T-cell (primary cell): ENCODE measurements at regions not wholly inside any gene's neighbourhood (a gene's known extent, or its start where the extent isn't known, plus 50 kb on each side); places are given as distances from the start of the nearest gene placed in this dataset.

Source experiments
- ATAC-seq, 4 experiments: fragments of 200-7000 bp in 3 of 4; fragments of 150-1000 bp in 1 of 4; cut with Tn5 transposase; replicated peaks in 1 of 4; 1 replicate in 3 of 4; 2 replicates in 1 of 4; pipeline ENCODE4 v1.10.0; 2021; ENCODE audit warnings: moderate library complexity in 3 of 4, mild to moderate bottlenecking in 2 of 4, moderate number of reproducible peaks in 1 of 4
- CTCF ChIA-PET, 2 donors: fragments of 300-600 bp; sonication (Branson Sonifier 250); formaldehyde crosslinking; loops; one replicate each; lab custom pipeline; 2022; ENCODE audit warnings: antibody characterized with exemption in 2 of 2; lab: Charles Lee
- POLR2A ChIA-PET, 2 donors: fragments of 300-600 bp; sonication (Branson Sonifier 250); formaldehyde crosslinking; loops; one replicate each; lab custom pipeline; 2022; ENCODE audit warnings: antibody characterized with exemption in 2 of 2; lab: Charles Lee
- DNase-seq, 35 experiments: peaks; one replicate each; pipeline versions ENCODE4 v3.0.0 to v3.0.0-alpha.2; 2013 to 2023
- H3K27ac ChIP-seq: one replicate; pipeline ENCODE4 v1.5.1; 2013; ENCODE audit warnings: low read length
- H3K27me3 ChIP-seq, 2 experiments: replicated peaks in 1 of 2; 1 replicate in 1 of 2; 2 replicates in 1 of 2; pipeline versions ENCODE4 v1.6.1 to v1.7.0; 2013; ENCODE audit warnings: low read length in 1 of 2, mixed read lengths in 1 of 2; ENCODE audit not compliant: control insufficient read depth in 2 of 2, insufficient read depth in 2 of 2; ENCODE audit errors: extremely low read depth in 1 of 2
- H3K36me3 ChIP-seq, 2 donors: 1 replicate in 1 of 2; 2 replicates in 1 of 2; pipeline versions ENCODE4 v1.6.1 to v1.7.0; 2013; ENCODE audit warnings: low read length in 1 of 2; ENCODE audit not compliant: control insufficient read depth in 2 of 2, insufficient read depth in 1 of 2; ENCODE audit errors: extremely low read depth in 1 of 2
- H3K4me1 ChIP-seq, 2 experiments: 1 replicate in 1 of 2; 2 replicates in 1 of 2; pipeline versions ENCODE4 v1.6.1 to v1.7.0; 2013; ENCODE audit warnings: low read length in 2 of 2, mixed read lengths in 1 of 2; ENCODE audit not compliant: insufficient read depth in 2 of 2, control insufficient read depth in 1 of 2; ENCODE audit errors: extremely low read depth in 1 of 2
- H3K4me3 ChIP-seq, 2 donors: 1 replicate in 1 of 2; 2 replicates in 1 of 2; pipeline versions ENCODE4 v1.5.1 to v1.7.0; 2013; ENCODE audit warnings: mild to moderate bottlenecking in 2 of 2, low read length in 1 of 2, moderate library complexity in 1 of 2; ENCODE audit not compliant: control insufficient read depth in 1 of 2; ENCODE audit errors: extremely low read depth in 1 of 2
- H3K9me3 ChIP-seq: 2 replicates; pipeline ENCODE4 v1.7.0; 2013
- H3K27ac Mint-ChIP-seq, 2 donors: one replicate each; pipeline ENCODE4 v1.8.0; 2020 to 2021; ENCODE audit warnings: mild to moderate bottlenecking in 2 of 2, mixed read lengths in 2 of 2
- H3K27me3 Mint-ChIP-seq, 2 donors: one replicate each; pipeline ENCODE4 v1.8.0; 2021 to 2022; ENCODE audit warnings: mixed read lengths in 2 of 2
- H3K36me3 Mint-ChIP-seq: one replicate; pipeline ENCODE4 v1.8.0; 2021; ENCODE audit warnings: mixed read lengths
- H3K4me1 Mint-ChIP-seq, 3 donors: one replicate each; pipeline ENCODE4 v1.8.0; 2020 to 2022; ENCODE audit warnings: mixed read lengths in 3 of 3, mild to moderate bottlenecking in 1 of 3
- H3K4me3 Mint-ChIP-seq, 3 donors: one replicate each; pipeline ENCODE4 v1.8.0; 2020 to 2022; ENCODE audit warnings: mild to moderate bottlenecking in 3 of 3, mixed read lengths in 3 of 3, moderate library complexity in 3 of 3
- H3K9me3 Mint-ChIP-seq, 3 donors: one replicate each; pipeline ENCODE4 v1.8.0; 2020 to 2022; ENCODE audit warnings: mixed read lengths in 3 of 3
- WGBS: methylation state at CpG from one replicate; pipeline ENCODE4 v1.1.5; 2013; ENCODE audit warnings: missing lambda C conversion rate; ENCODE audit not compliant: insufficient coverage; 5-methylcytosine and 5-hydroxymethylcytosine counted together

GRCh38 chr12:131331148-131331750 lies 377.5 kb downstream of the ADGRD1 start:
- no peaks in the 10 kb centered on the region for H3K36me3 Mint-ChIP-seq
- CTCF ChIA-PET: no interaction called here
- 80% methylated on average over 1 of the region's 2 CpGs for WGBS
- Histone ChIP-seq H3K36me3 (no peaks in the 10 kb centered on the region), H3K4me3 (no peak overlapping the region), H3K4me1 (no peaks in the 10 kb centered on the region), H3K27ac (no peak overlapping the region), H3K9me3 (no peaks in the 10 kb centered on the region), H3K27me3 (peaks cover 0 to 13% of the 10 kb centered on the region in 2 experiments)
- H3K27me3 Mint-ChIP-seq: peaks cover 9 to 12% of the 10 kb centered on the region in 2 donors
- no peaks in the 10 kb centered on the region for H3K4me1 Mint-ChIP-seq
- ATAC-seq: no peak
- POLR2A ChIA-PET: interaction anchor here in 1 of 2 donors (0.5 kb wide), 1 partner anchor 653 kb away, joined by 3 read pairs; no protein-coding TSS in a partner anchor
- DNase-seq: no peak
- no peak overlapping the region for H3K4me3 Mint-ChIP-seq
- no peaks in the 10 kb centered on the region for H3K9me3 Mint-ChIP-seq
- H3K27ac Mint-ChIP-seq: no peak overlapping the region

GRCh38 chr12:131332224-131332623 lies 378.5 kb downstream of the ADGRD1 start:
- ATAC-seq (no peak), DNase-seq (no peak)
- no peaks in the 10 kb centered on the region for H3K9me3 Mint-ChIP-seq
- CTCF ChIA-PET: no interaction called here
- Histone ChIP-seq H3K4me3 (no peak overlapping the region), H3K36me3 (no peaks in the 10 kb centered on the region), H3K9me3 (no peaks in the 10 kb centered on the region), H3K4me1 (no peaks in the 10 kb centered on the region), H3K27me3 (peaks cover 0 to 13% of the 10 kb centered on the region in 2 experiments), H3K27ac (no peak overlapping the region)
- WGBS: 82% methylated on average over 10 of the region's 12 CpGs
- no peaks in the 10 kb centered on the region for H3K36me3 Mint-ChIP-seq
- H3K27me3 Mint-ChIP-seq: peaks cover under 1 to 5% of the 10 kb centered on the region in 2 donors
- no peak overlapping the region for H3K27ac Mint-ChIP-seq
- POLR2A ChIA-PET: no interaction called here
- H3K4me1 Mint-ChIP-seq: no peaks in the 10 kb centered on the region
- H3K4me3 Mint-ChIP-seq: no peak overlapping the region

GRCh38 chr12:131333136-131333535 lies 377.8 kb upstream of the SFSWAP start:
- H3K4me3 Mint-ChIP-seq: no peak overlapping the region
- H3K4me1 ChIP-seq: no peaks in the 10 kb centered on the region
- H3K36me3 Mint-ChIP-seq: no peaks in the 10 kb centered on the region
- ChIA-PET CTCF (no interaction called here), POLR2A (no interaction called here)
- no peak overlapping the region for H3K27ac ChIP-seq
- no peaks in the 10 kb centered on the region for H3K4me1 Mint-ChIP-seq
- peaks cover 0 to 11% of the 10 kb centered on the region in 2 experiments for H3K27me3 ChIP-seq
- H3K27me3 Mint-ChIP-seq: peaks cover 0 to 5% of the 10 kb centered on the region in 2 donors
- no peaks in the 10 kb centered on the region for H3K36me3 ChIP-seq
- no peak overlapping the region for H3K4me3 ChIP-seq
- H3K27ac Mint-ChIP-seq: no peak overlapping the region
- 85% methylated on average over 6 of the region's 12 CpGs for WGBS
- DNase-seq: no peak
- no peaks in the 10 kb centered on the region for H3K9me3 Mint-ChIP-seq
- ATAC-seq: no peak
- H3K9me3 ChIP-seq: no peaks in the 10 kb centered on the region

GRCh38 chr12:131333621-131334440 lies 377.1 kb upstream of the SFSWAP start:
- WGBS: 87% methylated on average over 11 of the region's 15 CpGs
- no peak for ATAC-seq
- DNase-seq: no peak
- Mint-ChIP-seq H3K4me1 (no peaks in the 10 kb centered on the region), H3K27me3 (peaks cover 0 to 4% of the 10 kb centered on the region in 2 donors), H3K4me3 (no peak overlapping the region), H3K36me3 (no peaks in the 10 kb centered on the region), H3K27ac (no peak overlapping the region), H3K9me3 (no peaks in the 10 kb centered on the region)
- Histone ChIP-seq H3K36me3 (no peaks in the 10 kb centered on the region), H3K4me3 (no peak overlapping the region), H3K27me3 (peaks cover 0 to 11% of the 10 kb centered on the region in 2 experiments), H3K4me1 (no peaks in the 10 kb centered on the region), H3K27ac (no peak overlapping the region), H3K9me3 (no peaks in the 10 kb centered on the region)
- POLR2A ChIA-PET: no interaction called here
- CTCF ChIA-PET: interaction anchor here in 1 of 2 donors (0.6 kb wide), 1 partner anchor 53 kb away, joined by 3 read pairs; no protein-coding TSS in a partner anchor

GRCh38 chr12:131334835-131335234 lies 376.1 kb upstream of the SFSWAP start:
- H3K9me3 ChIP-seq: no peaks in the 10 kb centered on the region
- no peak overlapping the region for H3K27ac ChIP-seq
- Mint-ChIP-seq H3K4me3 (no peak overlapping the region), H3K4me1 (no peaks in the 10 kb centered on the region), H3K9me3 (no peaks in the 10 kb centered on the region), H3K36me3 (no peaks in the 10 kb centered on the region), H3K27me3 (peaks cover 0 to 4% of the 10 kb centered on the region in 2 donors), H3K27ac (no peak overlapping the region)
- POLR2A ChIA-PET: no interaction called here
- H3K4me1 ChIP-seq: no peaks in the 10 kb centered on the region
- no peak overlapping the region for H3K4me3 ChIP-seq
- CTCF ChIA-PET: no interaction called here
- 100% methylated on average over 1 of the region's 4 CpGs for WGBS
- DNase-seq (no peak), ATAC-seq (no peak)
- peaks cover 0 to 11% of the 10 kb centered on the region in 2 experiments for H3K27me3 ChIP-seq
- H3K36me3 ChIP-seq: no peaks in the 10 kb centered on the region

GRCh38 chr12:131335456-131335855 lies 375.4 kb upstream of the SFSWAP start:
- ChIA-PET POLR2A (no interaction called here), CTCF (no interaction called here)
- ATAC-seq (no peak), DNase-seq (no peak)
- Mint-ChIP-seq H3K4me3 (no peak overlapping the region), H3K27ac (no peak overlapping the region), H3K9me3 (no peaks in the 10 kb centered on the region), H3K27me3 (peaks cover 0 to 4% of the 10 kb centered on the region in 2 donors), H3K4me1 (no peaks in the 10 kb centered on the region), H3K36me3 (no peaks in the 10 kb centered on the region)
- Histone ChIP-seq H3K4me3 (no peak overlapping the region), H3K36me3 (no peaks in the 10 kb centered on the region), H3K27me3 (peaks cover 0 to 11% of the 10 kb centered on the region in 2 experiments), H3K27ac (no peak overlapping the region), H3K4me1 (no peaks in the 10 kb centered on the region), H3K9me3 (no peaks in the 10 kb centered on the region)
- 40% methylated on average over 2 of the region's 4 CpGs for WGBS
